ENCODE measurements at regions not wholly inside any gene's neighbourhood (a gene's known extent, or its start where the extent isn't known, plus 50 kb on each side); places are given as distances from the start of the nearest gene placed in this dataset.

- DNase-seq = peak in 1 of 2 experiments; percentile 2
These were observed 131.3 kb upstream of the AGA start for GRCh38 chr4:177573507-177573906.

- DNase-seq = no peak
These were observed 132.2 kb upstream of the AGA start for GRCh38 chr4:177574446-177574845.

- DNase-seq = no peak
These were observed 137.4 kb upstream of the AGA start for GRCh38 chr4:177579649-177580048.

DNA sequence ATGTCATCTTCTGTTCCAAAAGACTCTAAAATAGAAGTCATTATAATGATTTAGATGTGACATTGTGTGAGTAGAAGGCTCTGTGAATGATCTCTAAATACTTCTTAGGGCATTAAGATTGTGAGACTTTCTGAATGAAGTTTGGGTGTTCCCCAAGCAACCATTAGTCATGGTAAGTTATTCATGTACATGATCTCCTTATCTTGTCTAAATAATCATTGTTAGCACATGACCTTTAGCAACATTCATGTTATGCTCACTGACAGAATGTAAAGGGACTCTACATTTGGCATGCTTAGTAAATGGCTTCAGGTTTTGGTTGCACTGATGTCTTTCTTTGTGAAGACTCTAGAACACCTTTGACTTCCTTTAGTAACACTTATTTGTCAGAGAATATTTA is 140.8 kb upstream of the AGA start:
- DNase-seq = no peak

DNA sequence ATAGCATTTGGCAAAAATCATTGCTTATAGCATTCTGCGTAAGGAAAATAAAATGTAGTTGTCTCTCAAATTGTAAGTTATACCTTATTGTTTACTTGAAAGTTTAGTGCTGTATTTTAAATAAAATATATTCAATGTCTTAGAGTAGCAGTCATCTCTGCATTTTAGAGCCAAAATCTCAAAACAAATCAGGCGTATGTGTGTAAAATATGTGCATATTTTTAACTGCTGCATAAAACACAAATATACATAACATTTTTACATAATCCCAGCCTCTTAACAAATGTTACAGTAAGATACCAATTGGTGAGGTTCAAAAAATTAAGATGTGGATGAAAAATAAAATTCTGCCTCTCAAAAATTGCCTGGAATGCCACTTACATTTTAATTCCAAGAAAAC is 145.8 kb upstream of the AGA start:
- no peak for DNase-seq

GRCh38 chr4:177595386-177595785 is 153.1 kb upstream of the AGA start:
- no peak for DNase-seq

DNA sequence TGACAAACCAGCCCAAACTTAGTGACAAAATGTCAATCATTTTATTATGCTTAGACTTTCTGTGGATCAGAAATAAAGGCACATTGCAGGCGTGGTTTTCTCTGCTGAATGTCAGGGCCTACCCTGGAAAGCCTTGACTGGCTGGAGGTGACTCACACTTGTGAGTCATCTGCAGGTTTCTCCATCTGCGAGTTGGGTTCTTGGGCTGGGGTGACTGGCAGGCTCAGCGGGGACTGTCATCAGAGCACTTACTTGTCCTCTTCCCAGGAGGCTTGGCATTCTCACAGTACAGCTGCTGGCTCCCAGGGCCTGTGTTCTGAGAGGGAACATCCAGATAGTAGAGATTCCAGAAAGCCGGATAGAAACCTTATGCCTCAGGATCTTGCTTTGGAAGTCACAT is 153.8 kb upstream of the AGA start:
- DNase-seq = peak; percentile 50 to 71

- no peak for DNase-seq
These were observed 154.8 kb upstream of the AGA start for GRCh38 chr4:177596991-177597390.

DNA sequence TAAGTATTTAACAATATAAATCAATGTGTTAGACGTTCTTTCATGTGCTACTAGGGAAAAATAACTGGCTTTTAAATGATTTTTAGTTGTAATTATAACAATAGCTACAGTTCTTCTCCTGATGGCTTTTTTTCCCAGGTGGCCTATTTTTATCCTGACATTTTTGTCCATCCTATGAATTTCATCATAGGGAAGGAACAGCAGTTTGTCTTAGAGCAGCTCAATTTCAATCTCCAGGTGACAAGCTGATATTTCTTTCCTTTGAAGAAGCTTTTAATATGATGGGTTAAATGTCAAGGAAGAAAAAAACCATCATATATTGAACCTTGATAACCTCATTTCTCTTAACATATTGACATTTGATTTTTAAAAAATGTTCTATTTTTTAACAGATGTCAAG is 163.0 kb upstream of the AGA start:
- DNase-seq = no peak

GRCh38 chr4:177607111-177607573 is 164.9 kb upstream of the AGA start:
- no peak for DNase-seq

GRCh38 chr4:177611974-177612664 is 169.9 kb upstream of the AGA start:
- no peak for DNase-seq

DNA sequence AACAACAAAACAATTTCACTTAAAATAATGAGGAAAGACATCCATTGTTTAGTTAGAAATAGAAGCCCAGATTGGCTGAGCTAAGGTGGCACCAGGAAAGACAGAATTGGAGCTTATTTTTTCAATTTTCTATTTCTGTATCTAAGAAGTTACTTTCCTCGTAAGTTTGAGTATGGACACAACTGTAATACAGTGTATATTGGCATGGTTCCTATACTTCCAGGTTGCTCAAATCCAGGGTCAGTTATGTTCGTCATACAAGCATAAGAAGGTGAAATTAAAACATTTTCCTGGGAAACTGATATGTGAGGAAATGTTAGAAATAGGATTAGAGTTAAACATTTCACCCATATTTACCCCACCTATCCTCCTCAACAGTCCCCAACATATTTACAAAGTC is 170.4 kb upstream of the AGA start:
- no peak for DNase-seq

GRCh38 chr4:177632481-177632880 is 190.2 kb upstream of the AGA start:
- no peak for DNase-seq

- DNase-seq = no peak
These were observed 196.6 kb upstream of the AGA start for GRCh38 chr4:177638871-177639270.

DNA sequence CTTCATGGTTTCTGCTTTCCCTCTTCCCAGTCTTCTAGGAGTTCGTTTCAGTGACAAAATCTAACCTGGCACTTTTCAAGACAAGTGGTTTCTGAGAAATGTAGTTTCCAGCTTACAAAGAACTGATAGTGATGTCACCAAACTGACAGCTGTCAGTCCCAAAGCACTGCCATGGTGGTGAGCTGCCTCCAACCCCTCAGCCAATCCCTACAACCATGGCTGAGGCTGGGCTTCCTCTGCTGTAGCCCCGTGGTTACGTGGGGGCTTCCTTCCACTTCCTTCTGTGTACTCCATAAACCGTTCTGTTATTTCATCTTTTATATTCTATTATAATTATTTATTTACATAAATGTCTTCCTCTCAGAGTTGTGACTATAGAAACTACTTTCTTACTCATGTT is 198.6 kb upstream of the AGA start:
- DNase-seq = no peak

DNA sequence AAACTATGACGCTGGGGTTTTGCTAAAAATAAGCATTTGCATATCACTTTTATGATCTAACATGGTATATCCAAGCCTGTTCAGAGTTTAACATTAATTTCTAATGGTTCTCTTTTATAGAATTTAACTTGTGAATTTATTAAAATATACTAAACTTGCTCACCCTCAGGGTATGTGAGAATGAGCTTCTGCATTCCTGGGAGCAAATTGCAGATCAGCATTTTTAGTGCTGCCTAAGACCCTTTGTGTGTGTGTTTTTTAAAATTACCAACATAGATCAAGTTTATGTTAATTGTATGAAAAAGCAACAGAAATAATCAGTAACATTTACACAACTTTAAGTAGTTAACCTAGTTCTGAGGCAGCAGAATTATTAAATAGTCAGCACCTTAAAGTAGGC is 218.0 kb upstream of the AGA start:
- DNase-seq = no peak

- DNase-seq = no peak
These were observed 225.4 kb upstream of the AGA start for GRCh38 chr4:177667687-177668086.

- DNase-seq = no peak
These were observed 229.2 kb upstream of the AGA start for GRCh38 chr4:177671387-177671786.

- no peak for DNase-seq
These were observed 229.6 kb upstream of the AGA start for GRCh38 chr4:177671845-177672244.

DNA sequence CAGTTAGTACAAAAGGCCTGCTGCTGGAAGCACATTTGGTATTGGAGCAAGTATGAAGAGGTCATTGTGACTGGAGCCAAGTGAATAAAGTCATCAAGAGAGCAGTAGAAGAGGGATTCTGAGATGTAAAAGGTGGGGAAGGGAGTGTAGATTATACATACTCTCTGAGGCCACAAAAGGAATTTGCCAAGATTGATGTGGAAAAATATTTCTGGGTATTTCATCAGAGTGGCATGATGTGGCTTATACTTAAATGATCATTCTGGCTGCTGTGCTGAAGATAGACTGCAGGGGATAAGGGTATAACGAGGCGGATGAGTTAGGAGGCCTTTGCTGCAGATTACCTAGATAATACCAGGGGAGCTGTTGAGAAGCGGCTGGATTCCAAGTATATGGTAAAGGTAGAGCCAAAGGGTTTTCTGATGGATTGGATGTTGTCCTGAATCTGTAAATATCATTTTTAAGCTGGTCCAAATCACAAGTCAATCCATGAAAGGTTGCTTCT is 231.8 kb upstream of the AGA start:
- DNase-seq = no peak

DNA sequence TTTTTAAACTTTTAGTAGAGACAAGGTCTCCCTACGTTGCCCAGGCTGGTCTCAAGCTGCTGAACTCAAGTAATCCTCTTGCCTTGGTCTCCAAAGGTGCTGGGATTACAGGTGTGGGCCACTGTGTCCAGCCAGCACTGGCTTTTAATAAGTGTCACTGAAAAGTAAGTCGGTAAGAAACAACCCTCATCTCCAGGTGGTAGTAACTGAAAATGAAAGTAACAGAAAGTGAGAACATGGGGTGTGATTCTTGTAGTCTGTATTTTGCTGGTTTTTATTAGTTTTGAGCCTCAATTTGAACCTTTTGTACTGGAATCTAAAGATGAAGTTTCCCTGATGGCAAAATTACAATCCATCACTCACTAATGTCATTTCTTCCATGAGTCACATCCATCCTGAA is 238.1 kb upstream of the AGA start:
- no peak for DNase-seq

DNA sequence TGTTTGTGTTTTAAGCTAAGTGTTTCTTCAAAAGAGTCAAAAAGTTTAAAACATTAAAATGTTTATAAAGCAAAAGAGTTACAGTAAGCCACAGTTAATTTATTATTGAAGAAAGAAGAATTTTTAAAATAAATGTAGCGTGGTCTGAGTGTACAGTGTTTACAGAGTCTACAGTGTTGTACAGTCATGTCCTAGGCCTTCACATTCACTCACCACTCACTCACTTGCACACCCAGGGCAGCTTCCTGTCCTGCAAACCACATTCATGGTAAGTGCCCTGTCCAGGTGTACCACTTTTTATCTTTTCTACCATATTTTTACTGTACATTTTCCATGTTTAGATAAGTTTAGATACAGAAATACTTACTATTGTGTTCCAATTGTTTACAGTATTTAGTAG is 239.7 kb upstream of the AGA start:
- DNase-seq = no peak

DNA sequence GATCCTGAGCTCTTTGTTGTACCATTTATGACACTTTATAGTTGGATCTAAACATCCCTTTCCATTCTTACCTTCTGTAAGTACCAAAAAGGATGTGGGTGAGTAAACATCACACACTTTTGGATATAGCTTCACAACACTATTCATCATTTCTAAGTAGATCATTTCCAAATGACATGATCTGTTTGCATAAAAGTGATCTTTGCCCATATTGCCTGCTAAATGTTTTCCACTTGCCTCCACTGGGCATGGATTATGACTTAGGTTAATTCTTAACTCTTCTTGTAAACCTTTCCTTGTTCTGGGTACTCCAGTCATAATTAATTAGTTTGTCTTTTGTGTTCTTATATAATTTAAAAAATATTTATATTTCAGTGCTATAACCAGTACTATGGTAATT is 244.9 kb upstream of the AGA start:
- no peak for DNase-seq

- no peak for DNase-seq
These were observed 250.7 kb upstream of the AGA start for GRCh38 chr4:177692907-177693306.

- DNase-seq = no peak
These were observed 254.3 kb upstream of the AGA start for GRCh38 chr4:177696438-177696966.
